ENCODE measurements at regions not wholly inside any gene's neighbourhood (a gene's known extent, or its start where the extent isn't known, plus 50 kb on each side); places are given as distances from the start of the nearest gene placed in this dataset.

DNA sequence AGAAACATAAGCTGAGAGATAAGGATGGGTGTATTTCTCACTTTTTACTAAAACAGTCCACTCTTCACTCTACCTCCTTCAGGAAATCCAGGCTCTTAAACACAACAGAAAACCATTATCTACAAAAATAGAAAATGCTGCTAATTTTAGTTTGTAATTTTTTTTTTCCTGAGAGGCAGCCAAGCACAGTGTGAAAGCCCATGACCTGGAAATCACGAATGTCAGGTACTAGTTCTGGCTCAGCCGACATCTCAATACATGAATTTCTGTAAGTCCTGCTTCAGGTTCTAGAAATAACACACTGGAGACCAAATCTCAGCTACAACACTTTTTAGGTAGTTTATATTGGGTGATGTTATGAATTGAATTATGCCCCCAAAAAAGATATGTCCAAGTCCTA is 308.9 kb downstream of the KCNA4 start:
- Mint-ChIP-seq H3K27me3 (ENCODE audit: unreplicated experiment) (peaks cover 1% of the 10 kb centered on the region), H3K4me3 (ENCODE audit: unreplicated experiment) (no peak overlapping the region), H3K9me3 (ENCODE audit: unreplicated experiment) (no peaks in the 10 kb centered on the region), H3K27ac (ENCODE audit: unreplicated experiment) (no peak overlapping the region), H3K36me3 (ENCODE audit: low read depth, unreplicated experiment) (no peaks in the 10 kb centered on the region), H3K4me1 (ENCODE audit: unreplicated experiment) (no peaks in the 10 kb centered on the region)
- DNase-seq (ENCODE audit: low spot score), result no peak
- TF ChIP-seq, protein P1, sequence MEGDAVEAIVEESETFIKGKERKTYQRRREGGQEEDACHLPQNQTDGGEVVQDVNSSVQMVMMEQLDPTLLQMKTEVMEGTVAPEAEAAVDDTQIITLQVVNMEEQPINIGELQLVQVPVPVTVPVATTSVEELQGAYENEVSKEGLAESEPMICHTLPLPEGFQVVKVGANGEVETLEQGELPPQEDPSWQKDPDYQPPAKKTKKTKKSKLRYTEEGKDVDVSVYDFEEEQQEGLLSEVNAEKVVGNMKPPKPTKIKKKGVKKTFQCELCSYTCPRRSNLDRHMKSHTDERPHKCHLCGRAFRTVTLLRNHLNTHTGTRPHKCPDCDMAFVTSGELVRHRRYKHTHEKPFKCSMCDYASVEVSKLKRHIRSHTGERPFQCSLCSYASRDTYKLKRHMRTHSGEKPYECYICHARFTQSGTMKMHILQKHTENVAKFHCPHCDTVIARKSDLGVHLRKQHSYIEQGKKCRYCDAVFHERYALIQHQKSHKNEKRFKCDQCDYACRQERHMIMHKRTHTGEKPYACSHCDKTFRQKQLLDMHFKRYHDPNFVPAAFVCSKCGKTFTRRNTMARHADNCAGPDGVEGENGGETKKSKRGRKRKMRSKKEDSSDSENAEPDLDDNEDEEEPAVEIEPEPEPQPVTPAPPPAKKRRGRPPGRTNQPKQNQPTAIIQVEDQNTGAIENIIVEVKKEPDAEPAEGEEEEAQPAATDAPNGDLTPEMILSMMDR (IDR thresholded peaks at IDR 0.05; ENCODE audit: unreplicated experiment), result no peak

DNA sequence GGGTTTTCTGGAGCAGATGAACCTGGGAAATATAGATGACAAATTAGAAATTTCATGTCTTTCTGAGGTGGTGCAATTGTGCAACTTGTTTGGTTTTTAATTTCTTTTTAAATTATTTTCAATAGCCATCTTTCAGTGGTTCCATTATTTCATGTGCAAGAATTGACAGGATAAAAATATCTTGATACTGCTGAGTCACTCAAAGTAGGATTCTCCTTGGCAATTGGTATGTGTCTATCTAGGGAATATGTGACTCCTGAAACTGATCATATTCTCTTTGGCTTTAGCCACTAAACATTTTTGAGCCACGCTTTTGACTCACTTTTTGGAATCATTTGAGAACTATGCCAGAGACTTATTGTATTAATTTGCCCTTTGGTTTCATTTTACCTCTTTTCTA is 331.5 kb downstream of the KCNA4 start:
- TF ChIP-seq, protein P1 (IDR thresholded peaks at IDR 0.05; ENCODE audit: unreplicated experiment), result no peak
- H3K27me3 Mint-ChIP-seq (ENCODE audit: unreplicated experiment), result no peaks in the 10 kb centered on the region
- no peak for DNase-seq (ENCODE audit: low spot score)
- H3K4me3 Mint-ChIP-seq (ENCODE audit: unreplicated experiment), result no peak overlapping the region
- no peaks in the 10 kb centered on the region for H3K9me3 Mint-ChIP-seq (ENCODE audit: unreplicated experiment)
- no peak overlapping the region for H3K27ac Mint-ChIP-seq (ENCODE audit: unreplicated experiment)
- H3K36me3 Mint-ChIP-seq (ENCODE audit: low read depth, unreplicated experiment), result no peaks in the 10 kb centered on the region
- no peaks in the 10 kb centered on the region for H3K4me1 Mint-ChIP-seq (ENCODE audit: unreplicated experiment)

DNA sequence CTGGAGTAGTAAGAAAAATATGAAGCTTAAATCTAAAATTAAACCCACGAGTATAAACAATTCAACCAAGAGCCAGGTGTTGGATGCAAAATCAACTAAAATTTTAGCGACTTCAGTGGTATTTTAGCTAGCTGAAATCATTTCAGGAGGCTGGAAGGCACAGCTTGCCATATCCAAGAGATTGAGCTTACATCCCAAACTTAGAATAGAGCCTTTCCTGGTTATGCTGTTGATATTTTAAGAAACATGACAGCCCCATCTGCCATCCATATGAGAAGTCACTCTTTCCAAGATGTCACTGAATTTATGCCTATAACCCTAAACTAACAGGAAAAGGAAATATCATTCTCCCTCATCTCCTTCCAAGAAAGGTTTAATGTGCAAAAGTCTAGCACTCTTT is 334.0 kb downstream of the KCNA4 start:
- H3K9me3 Mint-ChIP-seq (ENCODE audit: unreplicated experiment), result no peaks in the 10 kb centered on the region
- H3K27ac Mint-ChIP-seq (ENCODE audit: unreplicated experiment), result no peak overlapping the region
- H3K36me3 Mint-ChIP-seq (ENCODE audit: low read depth, unreplicated experiment), result no peaks in the 10 kb centered on the region
- H3K27me3 Mint-ChIP-seq (ENCODE audit: unreplicated experiment), result no peaks in the 10 kb centered on the region
- no peak overlapping the region for H3K4me3 Mint-ChIP-seq (ENCODE audit: unreplicated experiment)
- no peak for DNase-seq (ENCODE audit: low spot score)
- TF ChIP-seq, protein P1 (IDR thresholded peaks at IDR 0.05; ENCODE audit: unreplicated experiment), result no peak
- no peaks in the 10 kb centered on the region for H3K4me1 Mint-ChIP-seq (ENCODE audit: unreplicated experiment)

DNA sequence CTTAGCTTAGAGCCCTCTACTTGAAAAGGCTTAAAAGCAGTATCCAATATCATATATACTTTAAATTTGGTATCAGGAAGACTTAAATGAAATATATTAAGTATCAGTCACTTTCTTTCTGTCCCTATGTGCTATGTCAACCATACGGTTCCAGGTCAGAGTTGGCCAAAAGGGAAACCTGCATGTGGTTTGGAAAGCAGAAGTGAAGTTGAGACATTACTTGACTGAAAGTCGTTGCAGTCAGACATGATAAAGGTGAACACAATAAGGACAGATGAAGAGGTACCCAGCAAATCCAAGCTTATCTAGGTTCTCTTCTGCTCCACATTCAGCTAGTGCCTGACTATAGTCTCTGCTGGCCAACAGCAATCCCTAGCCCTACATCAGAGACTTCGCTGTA is 336.8 kb downstream of the KCNA4 start:
- H3K4me3 Mint-ChIP-seq (ENCODE audit: unreplicated experiment), result no peak overlapping the region
- H3K27ac Mint-ChIP-seq (ENCODE audit: unreplicated experiment), result no peak overlapping the region
- H3K9me3 Mint-ChIP-seq (ENCODE audit: unreplicated experiment), result no peaks in the 10 kb centered on the region
- TF ChIP-seq, protein P1 (IDR thresholded peaks at IDR 0.05; ENCODE audit: unreplicated experiment), result no peak
- no peaks in the 10 kb centered on the region for H3K36me3 Mint-ChIP-seq (ENCODE audit: low read depth, unreplicated experiment)
- DNase-seq (ENCODE audit: low spot score), result no peak
- H3K4me1 Mint-ChIP-seq (ENCODE audit: unreplicated experiment), result no peaks in the 10 kb centered on the region
- no peaks in the 10 kb centered on the region for H3K27me3 Mint-ChIP-seq (ENCODE audit: unreplicated experiment)

DNA sequence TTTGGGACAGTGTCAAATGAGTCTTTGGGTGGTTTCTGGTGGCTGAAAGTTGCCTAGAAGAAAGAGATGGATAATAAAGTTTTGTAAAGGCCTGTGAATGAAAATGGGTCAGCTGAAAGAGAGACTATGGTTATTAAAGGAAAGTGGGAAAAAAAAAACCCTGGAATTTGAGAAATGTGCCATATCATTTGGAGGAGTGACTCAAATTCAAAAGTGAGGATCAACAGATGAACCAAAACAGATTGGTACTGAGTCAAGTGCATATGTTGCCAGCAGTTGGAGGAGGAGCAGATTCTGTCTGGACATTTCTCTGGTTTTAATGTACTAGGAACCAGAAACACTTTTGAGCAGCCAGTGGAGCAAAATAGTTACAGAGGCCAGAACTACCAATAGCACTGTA is 339.8 kb downstream of the KCNA4 start:
- Mint-ChIP-seq H3K36me3 (ENCODE audit: low read depth, unreplicated experiment) (no peaks in the 10 kb centered on the region), H3K4me1 (ENCODE audit: unreplicated experiment) (no peaks in the 10 kb centered on the region), H3K27me3 (ENCODE audit: unreplicated experiment) (no peaks in the 10 kb centered on the region), H3K9me3 (ENCODE audit: unreplicated experiment) (no peaks in the 10 kb centered on the region), H3K27ac (ENCODE audit: unreplicated experiment) (no peak overlapping the region), H3K4me3 (ENCODE audit: unreplicated experiment) (no peak overlapping the region)
- TF ChIP-seq, protein P1 (IDR thresholded peaks at IDR 0.05; ENCODE audit: unreplicated experiment), result no peak
- no peak for DNase-seq (ENCODE audit: low spot score)

All from endothelial cell (in vitro differentiated cells).